IMR-90 (cell line): ENCODE measurements at regions not wholly inside any gene's neighbourhood (a gene's known extent, or its start where the extent isn't known, plus 50 kb on each side); places are given as distances from the start of the nearest gene placed in this dataset.

Source experiments
- ATAC-seq: fragments of 200-7000 bp; cut with Tn5 transposase; 2 replicates; pipeline ENCODE4 v1.9.1; 2020; ENCODE audit warnings: low read depth, mild to moderate bottlenecking, moderate library complexity
- BruUV-seq: library from RNA; stranded (reverse); fragments of 400-500 nt; replicated peaks from 2 replicates; lab custom pipeline; 2021; lab: Mats Ljungman, UMichigan
- CTCF ChIA-PET: fragments of 300-600 bp; formaldehyde crosslinking; extraction: SDS; loops from one replicate; lab custom pipeline; 2021; ENCODE audit warnings: antibody characterized with exemption; lab: Yijun Ruan, JAX
- POLR2A ChIA-PET: fragments of 300-600 bp; sonication (Branson Sonifier 250); formaldehyde crosslinking; loops from one replicate; lab custom pipeline; 2022; ENCODE audit warnings: antibody characterized with exemption; ENCODE audit not compliant: unreplicated experiment; lab: Charles Lee
- DNase-seq: peaks from one replicate; pipeline ENCODE4 v3.0.0; 2013
- H2AFZ ChIP-seq: replicated peaks from 2 replicates; pipeline ENCODE3; 2013; ENCODE audit warnings: low read length, mild to moderate bottlenecking; ENCODE audit not compliant: poor library complexity
- H2AK5ac ChIP-seq: 2 replicates; pipeline ENCODE4 v1.6.1; 2013; ENCODE audit warnings: low read depth, low read length, inconsistent platforms
- H2AK9ac ChIP-seq: replicated peaks from 2 replicates; pipeline ENCODE3; 2013; ENCODE audit warnings: mild to moderate bottlenecking, low read depth, low read length, moderate library complexity; ENCODE audit not compliant: poor library complexity
- H2BK120ac ChIP-seq: 2 replicates; pipeline ENCODE4 v1.6.1; 2013; ENCODE audit warnings: low read depth, low read length, inconsistent platforms
- H2BK15ac ChIP-seq: 3 replicates; pipeline ENCODE4 v1.6.1; 2013; ENCODE audit warnings: low read depth, low read length, inconsistent platforms
- H2BK20ac ChIP-seq: 2 replicates; pipeline ENCODE4 v1.6.1; 2013; ENCODE audit warnings: low read depth, mild to moderate bottlenecking, inconsistent platforms, low read length, moderate library complexity
- H2BK5ac ChIP-seq: 2 replicates; pipeline ENCODE4 v1.6.1; 2013; ENCODE audit warnings: mild to moderate bottlenecking, low read depth, low read length, inconsistent platforms; ENCODE audit not compliant: poor library complexity, severe bottlenecking
- H3K14ac ChIP-seq: replicated peaks from 2 replicates; pipeline ENCODE4 v1.6.1; 2013; ENCODE audit warnings: low read depth, low read length, inconsistent platforms
- H3K18ac ChIP-seq: 2 replicates; pipeline ENCODE4 v1.6.1; 2013; ENCODE audit warnings: low read depth, low read length, control low read depth
- H3K23ac ChIP-seq: 2 replicates; pipeline ENCODE4 v1.6.1; 2013; ENCODE audit warnings: low read depth, low read length, inconsistent platforms
- H3K27ac ChIP-seq: 2 replicates; pipeline ENCODE4 v1.5.1; 2013; ENCODE audit warnings: mild to moderate bottlenecking, control low read depth, low read length; ENCODE audit not compliant: insufficient read depth
- H3K27me3 ChIP-seq: 2 replicates; pipeline ENCODE4 v1.6.1; 2013; ENCODE audit warnings: low read length; ENCODE audit not compliant: control insufficient read depth, insufficient read depth
- H3K36me3 ChIP-seq: 2 replicates; pipeline ENCODE4 v1.6.1; 2013; ENCODE audit warnings: low read length, mixed read lengths; ENCODE audit not compliant: control insufficient read depth, insufficient read depth
- H3K4ac ChIP-seq: 2 replicates; pipeline ENCODE4 v1.6.1; 2013; ENCODE audit warnings: low read depth, low read length, inconsistent platforms
- H3K4me1 ChIP-seq: 2 replicates; pipeline ENCODE4 v1.6.1; 2013; ENCODE audit warnings: low read length, mixed read lengths; ENCODE audit not compliant: control insufficient read depth, insufficient read depth
- H3K4me2 ChIP-seq: 2 replicates; pipeline ENCODE4 v1.6.1; 2013; ENCODE audit warnings: low read depth, mild to moderate bottlenecking, control low read depth, low read length, moderate library complexity
- H3K4me3 ChIP-seq: 2 replicates; pipeline ENCODE4 v1.5.1; 2013; ENCODE audit warnings: low read depth, mild to moderate bottlenecking, control low read depth, low read length, moderate library complexity; ENCODE audit not compliant: insufficient read depth
- H3K56ac ChIP-seq: 2 replicates; pipeline ENCODE4 v1.6.1; 2013; ENCODE audit warnings: low read length, inconsistent platforms; ENCODE audit not compliant: insufficient read depth; ENCODE audit errors: extremely low read depth
- H3K79me1 ChIP-seq, 2 experiments: 2 replicates each; pipeline ENCODE4 v1.6.1; 2013; ENCODE audit warnings: low read length in 2 of 2, inconsistent platforms in 1 of 2, low read depth in 1 of 2
- H3K9ac ChIP-seq: 2 replicates; pipeline ENCODE4 v1.6.1; 2013; ENCODE audit warnings: low read depth, low read length, control low read depth
- H3K9me1 ChIP-seq: 2 replicates; pipeline ENCODE4 v1.6.1; 2013; ENCODE audit warnings: low read length, inconsistent platforms; ENCODE audit not compliant: insufficient read depth
- H3K9me3 ChIP-seq: 2 replicates; pipeline ENCODE4 v1.6.1; 2013; ENCODE audit warnings: low read length; ENCODE audit not compliant: control insufficient read depth, insufficient read depth
- H4K20me1 ChIP-seq: 2 replicates; pipeline ENCODE4 v1.6.1; 2013; ENCODE audit warnings: low read length, inconsistent platforms; ENCODE audit not compliant: insufficient read depth
- H4K5ac ChIP-seq: 2 replicates; pipeline ENCODE4 v1.6.1; 2013; ENCODE audit warnings: mild to moderate bottlenecking, low read depth, low read length, control low read depth
- H4K8ac ChIP-seq, 2 experiments: 2 replicates each; pipeline ENCODE4 v1.6.1; 2013; ENCODE audit warnings: low read depth in 2 of 2, low read length in 2 of 2, control low read depth in 1 of 2, inconsistent platforms in 1 of 2
- H4K91ac ChIP-seq: 2 replicates; pipeline ENCODE4 v1.6.1; 2013; ENCODE audit warnings: low read depth, low read length, inconsistent platforms; ENCODE audit not compliant: insufficient read depth
- CEBPB ChIP-seq: IDR thresholded peaks from 2 replicates; pipeline ENCODE4 v1.6.1; 2012; ENCODE audit warnings: low read depth, low read length, improper control_type of control experiment
- MXI1 ChIP-seq: IDR thresholded peaks from 2 replicates; pipeline ENCODE4 v1.6.1; 2012; ENCODE audit warnings: low read depth, mild to moderate bottlenecking, low read length, moderate library complexity, borderline replicate concordance
- WGBS, 2 experiments: methylation state at CpG; one replicate each; pipeline versions ENCODE4 v1.1.5 to v1.1.7; 2013; ENCODE audit warnings: missing lambda C conversion rate in 2 of 2; ENCODE audit not compliant: insufficient read length in 1 of 2; ENCODE audit errors: extremely low coverage in 2 of 2; 5-methylcytosine and 5-hydroxymethylcytosine counted together
- dilution Hi-C: fragments of 300-500 bp; cut with HindIII; formaldehyde crosslinking; loops from one replicate; pipeline ENCODE4 v1.14.3; 2018; ENCODE audit warnings: low sequenced_read_pairs; ENCODE audit not compliant: unreplicated experiment
- in situ Hi-C: fragments of 300-500 bp; cut with MboI; formaldehyde crosslinking; loops from 3 replicates; pipeline ENCODE4 v1.14.3; 2019; ENCODE audit warnings: low sequenced_read_pairs, inconsistent platforms, mixed read lengths
- intact Hi-C: fragments of 100-400 bp; cut with micrococcal nuclease; formaldehyde crosslinking; loops from 2 replicates; pipeline ENCODE4 v1.10.0; 2022

GRCh38 chr16:59654455-59654854, 920.3 kb upstream of the GOT2 start:
- no CpG with 5 or more reads among the region's 1 CpG for WGBS, 2 experiments
- no peak overlapping the region for H3K18ac ChIP-seq
- H3K4ac ChIP-seq = no peak overlapping the region
- no peak overlapping the region for H2AK9ac ChIP-seq
- no peak overlapping the region for H3K14ac ChIP-seq
- H3K9ac ChIP-seq = no peak overlapping the region
- DNase-seq = no peak
- H3K27me3 ChIP-seq = no peaks in the 10 kb centered on the region
- H2BK5ac ChIP-seq = no peak overlapping the region
- CTCF ChIA-PET = no interaction called here
- no peak overlapping the region for H3K4me3 ChIP-seq
- H3K9me1 ChIP-seq = no peaks in the 10 kb centered on the region
- no peak overlapping the region for H3K4me2 ChIP-seq
- H4K91ac ChIP-seq = no peak overlapping the region
- no peaks in the 10 kb centered on the region for H3K36me3 ChIP-seq
- H4K20me1 ChIP-seq = no peaks in the 10 kb centered on the region
- no peak overlapping the region for H3K23ac ChIP-seq
- no peak overlapping the region for H4K5ac ChIP-seq
- H3K9me3 ChIP-seq = no peaks in the 10 kb centered on the region
- H4K8ac ChIP-seq = no peak overlapping the region
- no TSS peak for BruUV-seq
- ATAC-seq = no peak
- H2BK15ac ChIP-seq = no peak overlapping the region
- no peak overlapping the region for H3K27ac ChIP-seq
- in situ Hi-C loops (no loop called here), dilution Hi-C loops (no loop called here), intact Hi-C loops (no loop called here)
- no peak overlapping the region for H2BK20ac ChIP-seq
- H2BK120ac ChIP-seq = no peak overlapping the region
- no peaks in the 10 kb centered on the region for H3K4me1 ChIP-seq
- H3K79me1 ChIP-seq = no peaks in the 10 kb centered on the region
- no peak overlapping the region for H2AFZ ChIP-seq
- H3K56ac ChIP-seq = no peak overlapping the region
- TF ChIP-seq MXI1 (no peak), CEBPB (no peak)
- POLR2A ChIA-PET = no interaction called here
- no peak overlapping the region for H2AK5ac ChIP-seq
